Jurkat, Clone E6-1 (cell line): ENCODE measurements at regions not wholly inside any gene's neighbourhood (a gene's known extent, or its start where the extent isn't known, plus 50 kb on each side); places are given as distances from the start of the nearest gene placed in this dataset.
A peak's percentile ranks its signal among the peaks of the same experiment; 100 is the strongest.
"Not testable (repeated sequence)": the region's sequence is repeated elsewhere in the genome, so short reads cannot be mapped to it uniquely, and the experiment has no call there.

ENCODE experiments used
- DNase-seq: peaks from one replicate; pipeline ENCODE4 v3.0.0-alpha.2; 2011; ENCODE audit warnings: low read depth, low spot score
- H3K4me3 ChIP-seq: 2 replicates; pipeline ENCODE4 v1.5.1; 2011; ENCODE audit warnings: mild to moderate bottlenecking, low read length, control low read depth, moderate library complexity

- no peak overlapping the region for H3K4me3 ChIP-seq
- no peak for DNase-seq
Observed at GRCh38 chr21:32103361-32103760, 175.5 kb downstream of the MIS18A start.

- no peak for DNase-seq
- no peak overlapping the region for H3K4me3 ChIP-seq
Observed at GRCh38 chr21:32102426-32102825, 176.4 kb downstream of the MIS18A start.

GRCh38 chr21:32101277-32101676, 177.6 kb downstream of the MIS18A start:
- DNase-seq: no peak
- no peak overlapping the region for H3K4me3 ChIP-seq

- no peak for DNase-seq
- no peak overlapping the region for H3K4me3 ChIP-seq
Observed at GRCh38 chr21:32100423-32100822, 178.4 kb downstream of the MIS18A start.

- no peak overlapping the region for H3K4me3 ChIP-seq
- DNase-seq: peak; percentile 57
Observed at GRCh38 chr21:32099812-32100416, 178.9 kb downstream of the MIS18A start.

- DNase-seq: peak; percentile 43
- H3K4me3 ChIP-seq: no peak overlapping the region
Observed at GRCh38 chr21:32096411-32096810, 182.4 kb downstream of the MIS18A start.

- DNase-seq: no peak
- no peak overlapping the region for H3K4me3 ChIP-seq
Observed at GRCh38 chr21:32094804-32095203, 184.0 kb downstream of the MIS18A start.

GRCh38 chr21:32093646-32094462, 185.0 kb downstream of the MIS18A start:
- DNase-seq: no peak
- no peak overlapping the region for H3K4me3 ChIP-seq

- H3K4me3 ChIP-seq: no peak overlapping the region
- DNase-seq: no peak
Observed at GRCh38 chr21:32090956-32091355, 187.9 kb downstream of the MIS18A start.

GRCh38 chr21:32089766-32090165, 189.1 kb downstream of the MIS18A start:
- no peak for DNase-seq
- H3K4me3 ChIP-seq: no peak overlapping the region

GRCh38 chr21:32088471-32088870, 190.4 kb downstream of the MIS18A start:
- DNase-seq: no peak

GRCh38 chr21:32087447-32087846, 191.4 kb downstream of the MIS18A start:
- no peak for DNase-seq
- H3K4me3 ChIP-seq: no peak overlapping the region

More at GRCh38 chr21:32088471-32088870, 190.4 kb downstream of the MIS18A start:
- no peak overlapping the region for H3K4me3 ChIP-seq

GRCh38 chr21:32083197-32083596, 195.7 kb downstream of the MIS18A start:
- no peak for DNase-seq
- H3K4me3 ChIP-seq: no peak overlapping the region

GRCh38 chr21:32082466-32082865, 196.4 kb downstream of the MIS18A start:
- DNase-seq: no peak
- H3K4me3 ChIP-seq: no peak overlapping the region

GRCh38 chr21:32073593-32073992, 200.8 kb downstream of the HUNK start:
- H3K4me3 ChIP-seq: no peak overlapping the region
- DNase-seq: no peak

- no peak for DNase-seq
- H3K4me3 ChIP-seq: no peak overlapping the region
Observed at GRCh38 chr21:32073190-32073589, 200.4 kb downstream of the HUNK start.

GRCh38 chr21:32071620-32072019, 198.8 kb downstream of the HUNK start:
- DNase-seq, H3K4me3 ChIP-seq: not testable (repeated sequence)

GRCh38 chr21:32070676-32071330, 198.0 kb downstream of the HUNK start:
- DNase-seq: no peak
- no peak overlapping the region for H3K4me3 ChIP-seq

GRCh38 chr21:32070126-32070525, 197.3 kb downstream of the HUNK start:
- DNase-seq: no peak
- H3K4me3 ChIP-seq: no peak overlapping the region

GRCh38 chr21:32065654-32066053, 192.8 kb downstream of the HUNK start:
- DNase-seq: no peak
- no peak overlapping the region for H3K4me3 ChIP-seq
